ENCODE measurements at regions not wholly inside any gene's neighbourhood (a gene's known extent, or its start where the extent isn't known, plus 50 kb on each side); places are given as distances from the start of the nearest gene placed in this dataset.

DNA sequence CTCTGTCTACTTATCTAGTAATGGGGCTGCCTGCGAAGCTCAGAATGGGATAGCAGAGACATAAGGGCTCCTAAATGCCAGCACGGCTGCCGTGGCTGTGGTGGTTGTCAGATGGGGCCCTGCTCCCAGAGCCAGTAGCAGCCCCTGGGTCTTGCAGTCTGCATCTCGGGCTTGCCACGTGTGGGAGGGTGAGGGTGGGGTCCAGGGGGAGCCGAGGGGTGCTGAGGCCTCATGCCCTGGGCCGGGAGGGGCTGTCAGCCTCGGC, 88.8 kb upstream of the GSE1 start:
- TF ChIP-seq, protein P1, sequence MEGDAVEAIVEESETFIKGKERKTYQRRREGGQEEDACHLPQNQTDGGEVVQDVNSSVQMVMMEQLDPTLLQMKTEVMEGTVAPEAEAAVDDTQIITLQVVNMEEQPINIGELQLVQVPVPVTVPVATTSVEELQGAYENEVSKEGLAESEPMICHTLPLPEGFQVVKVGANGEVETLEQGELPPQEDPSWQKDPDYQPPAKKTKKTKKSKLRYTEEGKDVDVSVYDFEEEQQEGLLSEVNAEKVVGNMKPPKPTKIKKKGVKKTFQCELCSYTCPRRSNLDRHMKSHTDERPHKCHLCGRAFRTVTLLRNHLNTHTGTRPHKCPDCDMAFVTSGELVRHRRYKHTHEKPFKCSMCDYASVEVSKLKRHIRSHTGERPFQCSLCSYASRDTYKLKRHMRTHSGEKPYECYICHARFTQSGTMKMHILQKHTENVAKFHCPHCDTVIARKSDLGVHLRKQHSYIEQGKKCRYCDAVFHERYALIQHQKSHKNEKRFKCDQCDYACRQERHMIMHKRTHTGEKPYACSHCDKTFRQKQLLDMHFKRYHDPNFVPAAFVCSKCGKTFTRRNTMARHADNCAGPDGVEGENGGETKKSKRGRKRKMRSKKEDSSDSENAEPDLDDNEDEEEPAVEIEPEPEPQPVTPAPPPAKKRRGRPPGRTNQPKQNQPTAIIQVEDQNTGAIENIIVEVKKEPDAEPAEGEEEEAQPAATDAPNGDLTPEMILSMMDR (IDR thresholded peaks at IDR 0.05; ENCODE audit: low read depth, low read length) = no peak
- TF ChIP-seq EZH2phosphoT487 (IDR thresholded peaks at IDR 0.05; ENCODE audit: low read depth) = no peak
